Neuronal stem cell (in vitro differentiated cells): ENCODE measurements at regions not wholly inside any gene's neighbourhood (a gene's known extent, or its start where the extent isn't known, plus 50 kb on each side); places are given as distances from the start of the nearest gene placed in this dataset.

ENCODE experiments used
- DNase-seq: peaks from one replicate; pipeline ENCODE4 v3.0.0-alpha.2; 2013; ENCODE audit warnings: low spot score
- H2AFZ ChIP-seq: one replicate; pipeline ENCODE4 v1.6.1; 2013; ENCODE audit warnings: mild to moderate bottlenecking, low read length, inconsistent platforms
- H2AK5ac ChIP-seq: 2 replicates; pipeline ENCODE4 v1.6.1; 2013; ENCODE audit warnings: low read depth, mild to moderate bottlenecking, inconsistent platforms, low read length, moderate library complexity, mixed read lengths
- H2BK120ac ChIP-seq: 2 replicates; pipeline ENCODE4 v1.6.1; 2013; ENCODE audit warnings: low read depth, mild to moderate bottlenecking, inconsistent platforms, low read length, moderate library complexity, mixed read lengths
- H2BK12ac ChIP-seq: one replicate; pipeline ENCODE4 v1.6.1; 2013; ENCODE audit warnings: low read length, inconsistent platforms
- H2BK15ac ChIP-seq: 2 replicates; pipeline ENCODE4 v1.6.1; 2013; ENCODE audit warnings: mild to moderate bottlenecking, low read length, inconsistent platforms, mixed read lengths
- H2BK5ac ChIP-seq: one replicate; pipeline ENCODE4 v1.6.1; 2013; ENCODE audit warnings: inconsistent platforms, mild to moderate bottlenecking, low read length, moderate library complexity
- H3K14ac ChIP-seq: one replicate; pipeline ENCODE4 v1.6.1; 2013; ENCODE audit warnings: low read length, inconsistent platforms
- H3K18ac ChIP-seq: 2 replicates; pipeline ENCODE4 v1.6.1; 2013; ENCODE audit warnings: low read length, inconsistent platforms
- H3K23ac ChIP-seq: 2 replicates; pipeline ENCODE4 v1.6.1; 2013; ENCODE audit warnings: low read depth, mild to moderate bottlenecking, mixed read lengths, low read length, inconsistent platforms; ENCODE audit not compliant: poor library complexity
- H3K27ac ChIP-seq: replicated peaks from 3 replicates; pipeline ENCODE4 v1.5.1; 2013; ENCODE audit warnings: low read length, inconsistent platforms
- H3K27me3 ChIP-seq, 3 experiments: 2 replicates each; pipeline ENCODE4 v1.6.1; 2013; ENCODE audit warnings: low read length in 3 of 3, mild to moderate bottlenecking in 2 of 3, inconsistent platforms in 1 of 3, low read depth in 1 of 3, mixed read lengths in 1 of 3, moderate library complexity in 1 of 3; ENCODE audit not compliant: control insufficient read depth in 3 of 3, insufficient read depth in 3 of 3
- H3K36me3 ChIP-seq, 2 donors: replicated peaks in 1 of 2; 2 replicates each; pipeline ENCODE4 v1.6.1; 2013; ENCODE audit warnings: low read length in 2 of 2; ENCODE audit not compliant: control insufficient read depth in 2 of 2, insufficient read depth in 2 of 2
- H3K4ac ChIP-seq: 2 replicates; pipeline ENCODE4 v1.6.1; 2013; ENCODE audit warnings: inconsistent platforms, mild to moderate bottlenecking, low read length, moderate library complexity
- H3K4me1 ChIP-seq, 2 donors: 1 replicate in 1 of 2; 2 replicates in 1 of 2; pipeline ENCODE4 v1.6.1; 2013; ENCODE audit warnings: low read length in 2 of 2, low read depth in 1 of 2; ENCODE audit not compliant: control insufficient read depth in 2 of 2, insufficient read depth in 1 of 2
- H3K4me2 ChIP-seq: one replicate; pipeline ENCODE4 v1.6.1; 2013; ENCODE audit warnings: mild to moderate bottlenecking, low read length, inconsistent platforms; ENCODE audit not compliant: insufficient read depth, poor library complexity, severe bottlenecking
- H3K4me3 ChIP-seq, 2 donors: 2 replicates each; pipeline ENCODE4 v1.5.1; 2013; ENCODE audit warnings: low read length in 2 of 2, mild to moderate bottlenecking in 2 of 2, inconsistent platforms in 1 of 2, moderate library complexity in 1 of 2
- H3K79me1 ChIP-seq: one replicate; pipeline ENCODE4 v1.6.1; 2013; ENCODE audit warnings: low read depth, mild to moderate bottlenecking, inconsistent platforms, low read length, moderate library complexity
- H3K9ac ChIP-seq: one replicate; pipeline ENCODE4 v1.6.1; 2013; ENCODE audit warnings: mild to moderate bottlenecking, low read depth, low read length, inconsistent platforms; ENCODE audit not compliant: poor library complexity
- H3K9me3 ChIP-seq, 2 donors: replicated peaks in 1 of 2; 2 replicates each; pipeline versions ENCODE3 to v1.6.1; 2013; ENCODE audit warnings: low read length in 2 of 2, mild to moderate bottlenecking in 2 of 2, inconsistent platforms in 1 of 2, low read depth in 1 of 2, mixed read lengths in 1 of 2, moderate library complexity in 1 of 2; ENCODE audit not compliant: control insufficient read depth in 2 of 2, insufficient read depth in 1 of 2
- H4K8ac ChIP-seq: one replicate; pipeline ENCODE4 v1.6.1; 2013; ENCODE audit warnings: low read depth, mild to moderate bottlenecking, inconsistent platforms, low read length, moderate library complexity
- H4K91ac ChIP-seq: one replicate; pipeline ENCODE4 v1.6.1; 2013; ENCODE audit warnings: low read length, low read depth, mild to moderate bottlenecking, inconsistent platforms; ENCODE audit not compliant: poor library complexity
- WGBS, 2 donors: extraction: QIAGEN DNeasy Blood & Tissue Kit; methylation state at CpG; one replicate each; pipeline ENCODE4 v1.1.7; 2013; ENCODE audit warnings: missing lambda C conversion rate in 2 of 2, mixed read lengths in 1 of 2; ENCODE audit not compliant: insufficient read length in 2 of 2, insufficient replicate concordance in 1 of 2; ENCODE audit errors: extremely low coverage in 2 of 2; 5-methylcytosine and 5-hydroxymethylcytosine counted together

DNA sequence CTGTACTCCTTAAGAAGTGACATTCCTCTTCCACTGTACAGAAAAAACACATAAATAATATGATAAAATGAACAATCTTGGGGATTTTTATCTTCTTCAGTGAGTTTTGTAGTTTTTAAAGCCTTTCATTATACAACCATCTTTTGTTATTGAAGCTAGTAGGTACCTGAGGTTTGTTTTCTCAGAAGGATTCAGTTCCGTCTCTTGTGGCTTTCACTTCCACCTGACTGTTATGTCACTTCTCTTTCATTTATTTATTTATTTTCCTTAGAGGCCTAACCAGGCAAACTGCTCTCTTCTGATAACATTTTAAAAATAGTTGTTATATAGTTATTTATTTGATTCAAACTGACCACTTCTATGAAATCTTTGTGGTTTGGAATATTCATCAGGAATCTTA, 464.2 kb downstream of the CCDC85A start:
- Histone ChIP-seq H3K27ac (no peak overlapping the region), H3K9me3 (no peaks in the 10 kb centered on the region), H4K8ac (no peak overlapping the region), H3K23ac (no peak overlapping the region), H3K36me3 (no peaks in the 10 kb centered on the region), H2BK120ac (no peak overlapping the region), H3K18ac (no peak overlapping the region), H3K4me3 (no peak overlapping the region), H3K9ac (no peak overlapping the region), H3K79me1 (no peaks in the 10 kb centered on the region), H2AK5ac (no peak overlapping the region), H3K4me2 (no peak overlapping the region), H2BK12ac (no peak overlapping the region), H3K4me1 (no peaks in the 10 kb centered on the region), H2AFZ (no peak overlapping the region), H3K27me3 (no peaks in the 10 kb centered on the region), H4K91ac (no peak overlapping the region), H2BK15ac (no peak overlapping the region), H3K4ac (no peak overlapping the region), H3K14ac (no peak overlapping the region), H2BK5ac (no peak overlapping the region)
- WGBS, 2 donors: no CpG with 5 or more reads among the region's 1 CpG
- no peak for DNase-seq

DNA sequence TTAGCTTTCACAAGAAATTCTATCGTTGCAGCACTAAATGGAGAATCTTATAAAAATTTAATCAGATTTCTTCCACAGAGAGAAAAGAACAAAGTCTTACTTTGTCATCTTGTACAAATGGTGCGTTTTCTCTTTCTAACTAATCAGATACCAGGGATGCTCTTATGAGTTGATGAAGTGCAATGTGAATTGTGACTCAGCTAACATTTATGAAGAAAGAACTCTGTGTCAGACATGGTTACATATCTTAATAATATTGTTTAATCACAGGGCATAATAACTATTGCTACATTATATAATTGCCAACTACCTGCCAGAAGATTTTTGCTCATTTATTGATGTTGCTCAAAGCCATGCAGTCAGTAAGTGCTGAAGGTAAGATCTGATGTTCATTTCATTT, 465.0 kb downstream of the CCDC85A start:
- H3K27ac ChIP-seq: no peak overlapping the region
- H3K4ac ChIP-seq: no peak overlapping the region
- H3K4me1 ChIP-seq: no peaks in the 10 kb centered on the region
- H3K23ac ChIP-seq: no peak overlapping the region
- no peak overlapping the region for H2BK5ac ChIP-seq
- H3K4me3 ChIP-seq: no peak overlapping the region
- no peaks in the 10 kb centered on the region for H3K9me3 ChIP-seq
- no peak overlapping the region for H2BK12ac ChIP-seq
- H3K14ac ChIP-seq: no peak overlapping the region
- WGBS, 2 donors: no CpG with 5 or more reads among the region's 2 CpGs
- no peaks in the 10 kb centered on the region for H3K79me1 ChIP-seq
- H2BK15ac ChIP-seq: no peak overlapping the region
- H2AK5ac ChIP-seq: no peak overlapping the region
- no peak for DNase-seq
- no peaks in the 10 kb centered on the region for H3K36me3 ChIP-seq
- H2BK120ac ChIP-seq: no peak overlapping the region
- no peak overlapping the region for H2AFZ ChIP-seq
- H3K4me2 ChIP-seq: no peak overlapping the region
- no peaks in the 10 kb centered on the region for H3K27me3 ChIP-seq
- H3K9ac ChIP-seq: no peak overlapping the region
- no peak overlapping the region for H3K18ac ChIP-seq
- H4K8ac ChIP-seq: no peak overlapping the region
- no peak overlapping the region for H4K91ac ChIP-seq

DNA sequence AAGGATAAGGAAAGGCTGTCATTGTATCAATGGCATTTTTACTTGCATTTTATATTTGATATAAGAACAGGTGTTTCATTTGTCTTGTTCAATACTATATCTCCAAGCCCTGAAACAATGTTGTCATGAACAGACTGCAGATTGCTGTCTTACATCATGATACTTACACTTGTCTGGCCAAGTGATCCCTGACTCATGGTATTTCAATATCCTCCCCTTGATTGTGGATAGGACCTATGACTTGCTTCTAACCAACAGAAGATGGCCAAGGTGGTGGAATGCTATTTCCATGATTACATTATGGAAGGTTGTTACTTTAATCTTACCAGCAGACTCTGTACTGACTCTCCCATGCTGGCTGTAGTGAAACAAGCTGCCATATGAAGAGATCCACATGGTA, 471.1 kb downstream of the CCDC85A start:
- Histone ChIP-seq H3K27me3 (no peaks in the 10 kb centered on the region), H3K9me3 (no peaks in the 10 kb centered on the region), H3K79me1 (no peaks in the 10 kb centered on the region), H3K9ac (no peak overlapping the region), H4K91ac (no peak overlapping the region), H2AFZ (no peak overlapping the region), H3K14ac (no peak overlapping the region), H2BK5ac (no peak overlapping the region), H2AK5ac (no peak overlapping the region), H3K23ac (no peak overlapping the region), H4K8ac (no peak overlapping the region), H3K27ac (no peak overlapping the region), H3K36me3 (no peaks in the 10 kb centered on the region), H3K4me3 (no peak overlapping the region), H2BK12ac (no peak overlapping the region), H3K18ac (no peak overlapping the region), H3K4ac (no peak overlapping the region), H3K4me1 (no peaks in the 10 kb centered on the region), H3K4me2 (no peak overlapping the region), H2BK120ac (no peak overlapping the region), H2BK15ac (no peak overlapping the region)
- DNase-seq: no peak

DNA sequence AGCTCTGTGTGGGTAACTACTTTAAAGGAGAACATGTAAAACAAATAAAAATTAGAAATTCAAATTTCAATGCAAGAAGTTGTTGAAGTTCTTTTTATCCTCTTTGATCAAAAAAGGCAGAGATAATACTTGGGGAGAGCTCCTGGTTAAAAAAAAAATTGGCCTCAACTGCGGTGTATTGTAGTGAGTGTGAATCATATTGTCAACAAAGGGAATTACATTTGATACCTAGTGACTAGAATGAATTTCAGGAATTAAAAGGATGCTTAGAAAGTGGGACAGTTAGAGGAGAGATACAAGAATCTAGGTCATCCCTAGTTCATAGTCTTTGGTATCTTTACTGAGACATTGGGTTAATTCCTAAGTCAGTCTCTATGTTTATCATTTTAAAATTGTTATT, 473.0 kb downstream of the CCDC85A start:
- H3K36me3 ChIP-seq: no peaks in the 10 kb centered on the region
- no peak overlapping the region for H3K23ac ChIP-seq
- no peak overlapping the region for H2AK5ac ChIP-seq
- H2BK15ac ChIP-seq: no peak overlapping the region
- H3K9ac ChIP-seq: no peak overlapping the region
- H3K79me1 ChIP-seq: no peaks in the 10 kb centered on the region
- no peaks in the 10 kb centered on the region for H3K4me1 ChIP-seq
- H3K14ac ChIP-seq: no peak overlapping the region
- no peak overlapping the region for H3K4me3 ChIP-seq
- WGBS, 2 donors: no CpG with 5 or more reads among the region's 1 CpG
- no peak overlapping the region for H3K18ac ChIP-seq
- no peak overlapping the region for H2AFZ ChIP-seq
- no peak overlapping the region for H2BK120ac ChIP-seq
- no peaks in the 10 kb centered on the region for H3K9me3 ChIP-seq
- H3K4me2 ChIP-seq: no peak overlapping the region
- no peak overlapping the region for H3K4ac ChIP-seq
- H4K91ac ChIP-seq: no peak overlapping the region
- H2BK5ac ChIP-seq: no peak overlapping the region
- H4K8ac ChIP-seq: no peak overlapping the region
- no peak overlapping the region for H3K27ac ChIP-seq
- no peaks in the 10 kb centered on the region for H3K27me3 ChIP-seq
- H2BK12ac ChIP-seq: no peak overlapping the region
- DNase-seq: no peak
